Stomach smooth muscle (tissue), 2 donors: ENCODE measurements at regions not wholly inside any gene's neighbourhood (a gene's known extent, or its start where the extent isn't known, plus 50 kb on each side); places are given as distances from the start of the nearest gene placed in this dataset.

Source experiments
- H3K27ac ChIP-seq: one replicate; pipeline ENCODE4 v1.7.0; 2013; ENCODE audit warnings: mild to moderate bottlenecking, low read length, inconsistent platforms
- H3K27me3 ChIP-seq, 2 donors: one replicate each; pipeline ENCODE4 v1.7.0; 2013; ENCODE audit warnings: low read length in 2 of 2; ENCODE audit not compliant: insufficient read depth in 2 of 2, control insufficient read depth in 1 of 2
- H3K36me3 ChIP-seq, 2 donors: one replicate each; pipeline ENCODE4 v1.7.0; 2013; ENCODE audit warnings: low read length in 2 of 2; ENCODE audit not compliant: control insufficient read depth in 2 of 2, insufficient read depth in 2 of 2
- H3K4me1 ChIP-seq: one replicate; pipeline ENCODE4 v1.7.0; 2013; ENCODE audit warnings: low read length; ENCODE audit not compliant: control insufficient read depth, insufficient read depth
- H3K4me3 ChIP-seq, 2 donors: one replicate each; pipeline ENCODE4 v1.7.0; 2013; ENCODE audit warnings: low read length in 2 of 2
- H3K9ac ChIP-seq, 2 donors: one replicate each; pipeline ENCODE4 v1.7.0; 2013; ENCODE audit warnings: low read length in 2 of 2, mild to moderate bottlenecking in 1 of 2
- H3K9me3 ChIP-seq, 2 donors: one replicate each; pipeline ENCODE4 v1.7.0; 2013; ENCODE audit warnings: low read length in 2 of 2; ENCODE audit not compliant: control insufficient read depth in 2 of 2
- donor health status: healthy.
- donor health status: Pancreatic carcinoma.

- no peaks in the 10 kb centered on the region for H3K36me3 ChIP-seq
- H3K27me3 ChIP-seq = no peaks in the 10 kb centered on the region
- no peak overlapping the region for H3K9ac ChIP-seq
- H3K4me3 ChIP-seq = no peak overlapping the region
- peak overlapping the region; percentile 18 for H3K27ac ChIP-seq
- peaks cover 40% of the 10 kb centered on the region for H3K4me1 ChIP-seq
- no peaks in the 10 kb centered on the region for H3K9me3 ChIP-seq
These were observed 81.2 kb upstream of the THBS1 start for GRCh38 chr15:39499681-39500080.

- no peak overlapping the region for H3K27ac ChIP-seq
- no peaks in the 10 kb centered on the region for H3K27me3 ChIP-seq
- no peaks in the 10 kb centered on the region for H3K9me3 ChIP-seq
- peaks cover 29% of the 10 kb centered on the region for H3K4me1 ChIP-seq
- no peaks in the 10 kb centered on the region for H3K36me3 ChIP-seq
- H3K9ac ChIP-seq = no peak overlapping the region
- no peak overlapping the region for H3K4me3 ChIP-seq
These were observed 79.4 kb upstream of the THBS1 start for GRCh38 chr15:39501366-39502081.

GRCh38 chr15:39502082-39502447 is 78.8 kb upstream of the THBS1 start:
- Histone ChIP-seq H3K9me3 (no peaks in the 10 kb centered on the region), H3K27ac (no peak overlapping the region), H3K9ac (no peak overlapping the region), H3K4me3 (no peak overlapping the region), H3K36me3 (no peaks in the 10 kb centered on the region), H3K27me3 (no peaks in the 10 kb centered on the region), H3K4me1 (peaks cover 26% of the 10 kb centered on the region)

GRCh38 chr15:39502611-39503195 is 78.2 kb upstream of the THBS1 start:
- Histone ChIP-seq H3K4me1 (peaks cover 21% of the 10 kb centered on the region), H3K9ac (no peak overlapping the region), H3K4me3 (no peak overlapping the region), H3K9me3 (no peaks in the 10 kb centered on the region), H3K27ac (peak overlapping the region; percentile 8), H3K27me3 (no peaks in the 10 kb centered on the region), H3K36me3 (no peaks in the 10 kb centered on the region)

GRCh38 chr15:39503526-39503925 is 77.4 kb upstream of the THBS1 start:
- Histone ChIP-seq H3K4me3 (no peak overlapping the region), H3K9ac (no peak overlapping the region), H3K27ac (peak overlapping the region; percentile 8), H3K4me1 (peaks cover 14% of the 10 kb centered on the region), H3K27me3 (no peaks in the 10 kb centered on the region), H3K36me3 (no peaks in the 10 kb centered on the region), H3K9me3 (no peaks in the 10 kb centered on the region)

GRCh38 chr15:39504808-39505207 is 76.1 kb upstream of the THBS1 start:
- H3K36me3 ChIP-seq = no peaks in the 10 kb centered on the region
- no peak overlapping the region for H3K4me3 ChIP-seq
- H3K9me3 ChIP-seq = no peaks in the 10 kb centered on the region
- H3K27me3 ChIP-seq = no peaks in the 10 kb centered on the region
- H3K4me1 ChIP-seq = peaks cover 5% of the 10 kb centered on the region
- H3K9ac ChIP-seq = no peak overlapping the region
- no peak overlapping the region for H3K27ac ChIP-seq

- H3K27ac ChIP-seq = no peak overlapping the region
- no peaks in the 10 kb centered on the region for H3K27me3 ChIP-seq
- no peaks in the 10 kb centered on the region for H3K9me3 ChIP-seq
- H3K9ac ChIP-seq = no peak overlapping the region
- H3K36me3 ChIP-seq = no peaks in the 10 kb centered on the region
- H3K4me1 ChIP-seq = peaks cover 5% of the 10 kb centered on the region
- no peak overlapping the region for H3K4me3 ChIP-seq
These were observed 74.7 kb upstream of the THBS1 start for GRCh38 chr15:39506146-39506545.

GRCh38 chr15:39508536-39508935 is 72.3 kb upstream of the THBS1 start:
- Histone ChIP-seq H3K4me1 (peaks cover 15% of the 10 kb centered on the region), H3K27ac (no peak overlapping the region), H3K9ac (no peak overlapping the region), H3K9me3 (no peaks in the 10 kb centered on the region), H3K27me3 (no peaks in the 10 kb centered on the region), H3K36me3 (no peaks in the 10 kb centered on the region), H3K4me3 (no peak overlapping the region)

- Histone ChIP-seq H3K27me3 (no peaks in the 10 kb centered on the region), H3K27ac (no peak overlapping the region), H3K9ac (no peak overlapping the region), H3K36me3 (no peaks in the 10 kb centered on the region), H3K4me3 (no peak overlapping the region), H3K9me3 (no peaks in the 10 kb centered on the region), H3K4me1 (peaks cover 11% of the 10 kb centered on the region)
These were observed 70.7 kb upstream of the THBS1 start for GRCh38 chr15:39510001-39510701.

GRCh38 chr15:39511000-39511915 is 69.6 kb upstream of the THBS1 start:
- Histone ChIP-seq H3K4me1 (peaks cover 11% of the 10 kb centered on the region), H3K9ac (no peak overlapping the region), H3K27me3 (no peaks in the 10 kb centered on the region), H3K9me3 (no peaks in the 10 kb centered on the region), H3K4me3 (peak overlapping the region in 1 of 2 donors; percentile 35), H3K27ac (peak overlapping the region; percentile 3), H3K36me3 (no peaks in the 10 kb centered on the region)
